Upper lobe of left lung (tissue), 6 donors: ENCODE measurements at regions not wholly inside any gene's neighbourhood (a gene's known extent, or its start where the extent isn't known, plus 50 kb on each side); places are given as distances from the start of the nearest gene placed in this dataset.

Source experiments
- ATAC-seq, 2 donors: fragments of 200-7000 bp; cut with Tn5 transposase; one replicate each; pipeline ENCODE4 v1.9.1; 2022; ENCODE audit warnings: mild to moderate bottlenecking in 2 of 2, moderate library complexity in 2 of 2; ENCODE audit not compliant: low FRiP score in 2 of 2
- DNase-seq, 2 donors: peaks; one replicate each; pipeline ENCODE4 v3.0.0-alpha.2; 2019 to 2020
- H3K27ac ChIP-seq, 4 donors: fragments of 200-600 bp; sonication (generic); one replicate each; pipeline ENCODE4 v1.5.1; 2016 to 2019
- H3K27me3 ChIP-seq, 4 donors: fragments of 200-600 bp; sonication (generic); one replicate each; pipeline ENCODE4 v1.5.1; 2017 to 2019
- H3K36me3 ChIP-seq, 4 donors: fragments of 200-600 bp; sonication (generic); one replicate each; pipeline ENCODE4 v1.5.1; 2016 to 2019
- H3K4me1 ChIP-seq, 4 donors: fragments of 200-600 bp; sonication (generic); one replicate each; pipeline ENCODE4 v1.5.1; 2018 to 2019
- H3K4me3 ChIP-seq, 4 donors: fragments of 200-600 bp; sonication (generic); one replicate each; pipeline ENCODE4 v1.5.1; 2017 to 2019; ENCODE audit warnings: mild to moderate bottlenecking in 2 of 4, moderate library complexity in 1 of 4
- H3K9me3 ChIP-seq, 4 donors: fragments of 200-600 bp; sonication (generic); one replicate each; pipeline ENCODE4 v1.5.1; 2018 to 2019
- CTCF ChIP-seq, 6 experiments: fragments of 450-650 bp in 4 of 6; fragments of 200-600 bp in 2 of 6; sonication (generic) in 2 of 6; IDR thresholded peaks; one replicate each; pipeline ENCODE4 v1.5.1; 2016 to 2019; ENCODE audit warnings: antibody characterized with exemption in 6 of 6
- EP300 ChIP-seq, 4 donors: sonication (generic); formaldehyde crosslinking; IDR thresholded peaks; one replicate each; pipeline ENCODE4 v1.5.1; 2017; ENCODE audit warnings: antibody characterized with exemption in 4 of 4, control low read depth in 2 of 4
- POLR2A ChIP-seq, 4 donors: fragments of 450-650 bp; IDR thresholded peaks; one replicate each; pipeline ENCODE4 v1.5.1; 2016 to 2017; ENCODE audit warnings: antibody characterized with exemption in 4 of 4, mild to moderate bottlenecking in 2 of 4
- POLR2AphosphoS5 ChIP-seq, 2 donors: sonication (generic); formaldehyde crosslinking; IDR thresholded peaks; one replicate each; pipeline ENCODE4 v1.5.1; 2017; ENCODE audit warnings: antibody characterized with exemption in 2 of 2
- WGBS, 2 donors: methylation state at CpG; one replicate each; pipeline ENCODE4 v1.1.5; 2017 to 2018; 5-methylcytosine and 5-hydroxymethylcytosine counted together
- donor health status: DM: no; HTN: no; CAD: no; lungs with moderate emphysema.
- donor health status: DM: no; HTN: yes; CAD: no; lungs with severe emphysema.

GRCh38 chr16:64715624-64716023 lies 406.2 kb downstream of the CDH11 start:
- DNase-seq (no peak), ATAC-seq (no peak)
- H3K27ac ChIP-seq: no peak overlapping the region
- H3K36me3 ChIP-seq: no peaks in the 10 kb centered on the region
- 88 to 91% methylated on average over 2 of the region's 2 CpGs for whole genome bisulfite sequencing, 2 donors
- TF ChIP-seq POLR2AphosphoS5 (IDR thresholded peaks at IDR 0.05) (no peak), EP300 (IDR thresholded peaks at IDR 0.05) (no peak), CTCF (IDR thresholded peaks at IDR 0.05) (no peak), POLR2A (IDR thresholded peaks at IDR 0.05) (no peak)
- H3K9me3 ChIP-seq: no peaks in the 10 kb centered on the region
- no peaks in the 10 kb centered on the region for H3K4me1 ChIP-seq
- no peak overlapping the region for H3K4me3 ChIP-seq
- no peaks in the 10 kb centered on the region for H3K27me3 ChIP-seq

GRCh38 chr16:64712026-64712425 lies 409.8 kb downstream of the CDH11 start:
- no peak overlapping the region for H3K4me3 ChIP-seq
- ATAC-seq (no peak), DNase-seq (no peak)
- H3K4me1 ChIP-seq: no peaks in the 10 kb centered on the region
- 79% methylated on average over 3 of the region's 3 CpGs for WGBS, 2 donors
- no peak overlapping the region for H3K27ac ChIP-seq
- TF ChIP-seq POLR2A (IDR thresholded peaks at IDR 0.05): no peak
- no peak for TF ChIP-seq POLR2AphosphoS5 (IDR thresholded peaks at IDR 0.05)
- TF ChIP-seq CTCF (IDR thresholded peaks at IDR 0.05): no peak
- TF ChIP-seq EP300 (IDR thresholded peaks at IDR 0.05): no peak
- H3K9me3 ChIP-seq: no peaks in the 10 kb centered on the region
- H3K27me3 ChIP-seq: no peaks in the 10 kb centered on the region
- H3K36me3 ChIP-seq: no peaks in the 10 kb centered on the region

- Histone ChIP-seq H3K27ac (no peak overlapping the region), H3K4me1 (no peaks in the 10 kb centered on the region), H3K36me3 (no peaks in the 10 kb centered on the region), H3K27me3 (no peaks in the 10 kb centered on the region), H3K4me3 (no peak overlapping the region), H3K9me3 (no peaks in the 10 kb centered on the region)
- 83 to 88% methylated on average over 2 of the region's 2 CpGs for WGBS, 2 donors
- ATAC-seq (no peak), DNase-seq (no peak)
- no peak for TF ChIP-seq EP300 (IDR thresholded peaks at IDR 0.05)
- TF ChIP-seq CTCF (IDR thresholded peaks at IDR 0.05): no peak
- no peak for TF ChIP-seq POLR2AphosphoS5 (IDR thresholded peaks at IDR 0.05)
- no peak for TF ChIP-seq POLR2A (IDR thresholded peaks at IDR 0.05)
These were observed 410.3 kb downstream of the CDH11 start for GRCh38 chr16:64711596-64711995.

GRCh38 chr16:64711026-64711425 lies 410.8 kb downstream of the CDH11 start:
- Histone ChIP-seq H3K27me3 (no peaks in the 10 kb centered on the region), H3K4me3 (no peak overlapping the region), H3K9me3 (no peaks in the 10 kb centered on the region), H3K4me1 (no peaks in the 10 kb centered on the region), H3K27ac (no peak overlapping the region), H3K36me3 (no peaks in the 10 kb centered on the region)
- no peak for DNase-seq
- no peak for TF ChIP-seq CTCF (IDR thresholded peaks at IDR 0.05)
- TF ChIP-seq POLR2AphosphoS5 (IDR thresholded peaks at IDR 0.05): no peak
- TF ChIP-seq POLR2A (IDR thresholded peaks at IDR 0.05): no peak
- TF ChIP-seq EP300 (IDR thresholded peaks at IDR 0.05): no peak
- 80 to 84% methylated on average over 4 of the region's 4 CpGs for WGBS, 2 donors
- no peak for ATAC-seq

GRCh38 chr16:64705443-64705842 lies 416.4 kb downstream of the CDH11 start:
- Histone ChIP-seq H3K4me3 (no peak overlapping the region), H3K27ac (no peak overlapping the region), H3K4me1 (no peaks in the 10 kb centered on the region), H3K9me3 (no peaks in the 10 kb centered on the region), H3K36me3 (no peaks in the 10 kb centered on the region), H3K27me3 (no peaks in the 10 kb centered on the region)
- WGBS, 2 donors: 58 to 63% methylated on average over 2 of the region's 2 CpGs
- DNase-seq (no peak), ATAC-seq (no peak)
- TF ChIP-seq POLR2A (IDR thresholded peaks at IDR 0.05) (no peak), POLR2AphosphoS5 (IDR thresholded peaks at IDR 0.05) (no peak), CTCF (IDR thresholded peaks at IDR 0.05) (no peak), EP300 (IDR thresholded peaks at IDR 0.05) (no peak)
